HepG2 (cell line): ENCODE measurements at regions not wholly inside any gene's neighbourhood (a gene's known extent, or its start where the extent isn't known, plus 50 kb on each side); places are given as distances from the start of the nearest gene placed in this dataset.

Experiments
- ATAC-seq: fragments of 200-7000 bp; cut with Tn5 transposase; 3 replicates; pipeline ENCODE4 v1.9.1; 2020; ENCODE audit warnings: mild to moderate bottlenecking, moderate library complexity
- BruUV-seq: library from RNA; stranded (reverse); fragments of 400-500 nt; replicated peaks from 2 replicates; lab custom pipeline; 2021; lab: Mats Ljungman, UMichigan
- CTCF ChIA-PET: fragments of 300-600 bp; formaldehyde crosslinking; extraction: SDS; loops from one replicate; lab custom pipeline; 2021; ENCODE audit warnings: low total read pairs, inconsistent platforms, low intra/inter-chr PET ratio; lab: Yijun Ruan, JAX
- POLR2A ChIA-PET: fragments of 350-600 bp; sonication (Branson Sonifier 250); formaldehyde crosslinking; loops from one replicate; lab custom pipeline; 2020; ENCODE audit warnings: antibody characterized with exemption, inconsistent platforms; lab: Yijun Ruan, JAX
- DNase-seq: peaks from one replicate; pipeline ENCODE4 v3.0.0-alpha.2; 2015; ENCODE audit warnings: low spot score
- FAIRE-seq: peaks from 3 replicates; lab custom pipeline; 2011; peaks lifted over from hg19 to GRCh38; lab: Jason Lieb, UNC
- H2AFZ ChIP-seq: one replicate; pipeline ENCODE4 v1.6.1; 2011; ENCODE audit warnings: low read length, inconsistent platforms
- H3K27ac ChIP-seq: fragments of 300-600 bp; 3 replicates; pipeline ENCODE4 v1.8.0; 2011; ENCODE audit warnings: mixed run types, mild to moderate bottlenecking, mixed read lengths, low read length, inconsistent platforms; ENCODE audit not compliant: insufficient read depth; ENCODE audit errors: extremely low read length
- H3K27me3 ChIP-seq, 2 experiments: fragments of 200-600 bp in 1 of 2; 2 replicates in 1 of 2; 3 replicates in 1 of 2; pipeline versions ENCODE4 v1.6.0 to v1.8.0; 2011; ENCODE audit warnings: low read length in 2 of 2, mild to moderate bottlenecking in 2 of 2, moderate library complexity in 2 of 2, inconsistent platforms in 1 of 2; ENCODE audit not compliant: insufficient read depth in 2 of 2, control insufficient read depth in 1 of 2
- H3K36me3 ChIP-seq, 2 experiments: fragments of 200-600 bp in 1 of 2; replicated peaks in 1 of 2; 2 replicates in 1 of 2; 3 replicates in 1 of 2; pipeline versions ENCODE4 v1.5.1 to v1.8.0; 2011; ENCODE audit warnings: low read length in 2 of 2, inconsistent platforms in 1 of 2; ENCODE audit not compliant: insufficient read depth in 2 of 2, control insufficient read depth in 1 of 2
- H3K4me1 ChIP-seq: 2 replicates; pipeline ENCODE4 v1.5.1; 2012; ENCODE audit warnings: low read length, inconsistent platforms; ENCODE audit not compliant: insufficient read depth
- H3K4me2 ChIP-seq: 2 replicates; pipeline ENCODE4 v1.6.0; 2011; ENCODE audit warnings: low read depth, low read length, inconsistent platforms
- H3K4me3 ChIP-seq, 3 experiments: fragments of 200-600 bp in 1 of 3; sonication (generic), shearing (Covaris generic) in 1 of 3; replicated peaks in 1 of 3; 2 replicates each; pipeline ENCODE4 v1.5.1; 2011 to 2016; ENCODE audit warnings: low read length in 3 of 3, inconsistent platforms in 2 of 3, low read depth in 2 of 3, mild to moderate bottlenecking in 2 of 3, control low read depth in 1 of 3, mixed read lengths in 1 of 3; ENCODE audit not compliant: insufficient read depth in 1 of 3
- H3K79me2 ChIP-seq: one replicate; pipeline ENCODE4 v1.6.1; 2011; ENCODE audit warnings: low read length, inconsistent platforms; ENCODE audit not compliant: insufficient read depth
- H3K9ac ChIP-seq: 2 replicates; pipeline ENCODE4 v1.6.0; 2011; ENCODE audit warnings: mild to moderate bottlenecking, low read depth, low read length, inconsistent platforms; ENCODE audit not compliant: insufficient read depth
- H3K9me3 ChIP-seq: 2 replicates; pipeline ENCODE4 v1.5.1; 2012; ENCODE audit warnings: mild to moderate bottlenecking, low read length
- H4K20me1 ChIP-seq: 2 replicates; pipeline ENCODE4 v1.6.0; 2011; ENCODE audit warnings: inconsistent platforms, mild to moderate bottlenecking, low read length, moderate library complexity; ENCODE audit not compliant: insufficient read depth
- ARID2 ChIP-seq: sonication (generic); formaldehyde crosslinking; IDR thresholded peaks from 2 replicates; pipeline ENCODE4 v1.8.1; 2022; ENCODE audit warnings: mild to moderate bottlenecking, missing genetic modification reagents, borderline replicate concordance
- CENPX ChIP-seq: sonication (generic); formaldehyde crosslinking; IDR thresholded peaks from 2 replicates; pipeline ENCODE4 v1.9.0; 2021; ENCODE audit warnings: mild to moderate bottlenecking, missing genetic modification reagents, moderate library complexity
- DNMT3B ChIP-seq: conservative IDR thresholded peaks from 2 replicates; pipeline ENCODE4 v1.6.1; 2016; ENCODE audit warnings: missing biosample characterization, control low read depth
- JARID2 ChIP-seq: sonication (generic); formaldehyde crosslinking; IDR thresholded peaks from 2 replicates; pipeline ENCODE4 v1.8.1; 2023; ENCODE audit warnings: missing genetic modification reagents, inconsistent platforms; ENCODE audit not compliant: insufficient replicate concordance
- POGZ ChIP-seq: sonication (generic); formaldehyde crosslinking; IDR thresholded peaks from 2 replicates; pipeline ENCODE4 v1.4.0; 2020; ENCODE audit warnings: mild to moderate bottlenecking, missing genetic modification reagents
- SMAD3 ChIP-seq: sonication (generic); formaldehyde crosslinking; IDR thresholded peaks from 2 replicates; pipeline ENCODE4 v1.4.0; 2020; ENCODE audit warnings: missing genetic modification reagents
- YEATS4 ChIP-seq: sonication (generic); formaldehyde crosslinking; IDR thresholded peaks from 2 replicates; pipeline ENCODE4 v1.4.0; 2020; ENCODE audit warnings: missing genetic modification reagents, borderline replicate concordance
- ZFP36L2 ChIP-seq: sonication (generic); formaldehyde crosslinking; IDR thresholded peaks from 2 replicates; pipeline ENCODE4 v1.4.0; 2020; ENCODE audit warnings: missing genetic modification reagents
- ZNF562 ChIP-seq: sonication (generic); formaldehyde crosslinking; IDR thresholded peaks from 2 replicates; pipeline ENCODE4 v1.8.0; 2022; ENCODE audit warnings: missing genetic modification reagents, borderline replicate concordance
- ZNF674 ChIP-seq: sonication (generic); formaldehyde crosslinking; IDR thresholded peaks from 2 replicates; pipeline ENCODE4 v1.5.0; 2020; ENCODE audit warnings: low read depth, mild to moderate bottlenecking, missing genetic modification reagents
- WGBS: methylation state at CpG from one replicate; pipeline ENCODE4 v1.1.6; 2017; ENCODE audit warnings: low lambda C conversion rate; 5-methylcytosine and 5-hydroxymethylcytosine counted together
- in situ Hi-C: cut with HindIII; loops from 2 replicates; pipeline ENCODE4 v1.10.0; 2017; ENCODE audit warnings: low pct_unique_long_range_greater_than_20kb; ENCODE audit not compliant: extremely low pct_ligation_motif_present
- intact Hi-C: fragments of 100-400 bp; cut with micrococcal nuclease; formaldehyde crosslinking; loops from one replicate; pipeline ENCODE4 v1.10.0; 2022; ENCODE audit not compliant: unreplicated experiment

- 0 out of 2 replicates have a peak, but pooled peaks cover 6% of the 10 kb centered on the region for H4K20me1 ChIP-seq
- peaks cover 4% of the 10 kb centered on the region for H3K79me2 ChIP-seq
- DNase-seq, result no peak
- ChIA-PET POLR2A (no interaction called here), CTCF (no interaction called here)
- H3K4me3 ChIP-seq, result no peak overlapping the region
- TF ChIP-seq YEATS4 (CRISPR knock-in tag), result no peak
- intact Hi-C loops (no loop called here), in situ Hi-C loops (no loop called here)
- H3K27ac ChIP-seq, result no peak overlapping the region
- ATAC-seq, result no peak
- H3K4me2 ChIP-seq, result no peak overlapping the region
- no TSS peak for BruUV-seq
- no peak overlapping the region for H2AFZ ChIP-seq
- no peak for FAIRE-seq
- H3K36me3 ChIP-seq, result peaks cover 3% of the 10 kb centered on the region in 2 experiments; a peak in 3 of 5 replicates
- H3K9me3 ChIP-seq, result no peaks in the 10 kb centered on the region
- peaks cover 17% of the 10 kb centered on the region for H3K4me1 ChIP-seq
- no peaks in the 10 kb centered on the region for H3K27me3 ChIP-seq
- H3K9ac ChIP-seq, result no peak overlapping the region
- over 99% methylated on average over 6 of the region's 6 CpGs for WGBS
Observed at GRCh38 chr19:34313188-34313587, 51.8 kb upstream of the GPI start.

DNA sequence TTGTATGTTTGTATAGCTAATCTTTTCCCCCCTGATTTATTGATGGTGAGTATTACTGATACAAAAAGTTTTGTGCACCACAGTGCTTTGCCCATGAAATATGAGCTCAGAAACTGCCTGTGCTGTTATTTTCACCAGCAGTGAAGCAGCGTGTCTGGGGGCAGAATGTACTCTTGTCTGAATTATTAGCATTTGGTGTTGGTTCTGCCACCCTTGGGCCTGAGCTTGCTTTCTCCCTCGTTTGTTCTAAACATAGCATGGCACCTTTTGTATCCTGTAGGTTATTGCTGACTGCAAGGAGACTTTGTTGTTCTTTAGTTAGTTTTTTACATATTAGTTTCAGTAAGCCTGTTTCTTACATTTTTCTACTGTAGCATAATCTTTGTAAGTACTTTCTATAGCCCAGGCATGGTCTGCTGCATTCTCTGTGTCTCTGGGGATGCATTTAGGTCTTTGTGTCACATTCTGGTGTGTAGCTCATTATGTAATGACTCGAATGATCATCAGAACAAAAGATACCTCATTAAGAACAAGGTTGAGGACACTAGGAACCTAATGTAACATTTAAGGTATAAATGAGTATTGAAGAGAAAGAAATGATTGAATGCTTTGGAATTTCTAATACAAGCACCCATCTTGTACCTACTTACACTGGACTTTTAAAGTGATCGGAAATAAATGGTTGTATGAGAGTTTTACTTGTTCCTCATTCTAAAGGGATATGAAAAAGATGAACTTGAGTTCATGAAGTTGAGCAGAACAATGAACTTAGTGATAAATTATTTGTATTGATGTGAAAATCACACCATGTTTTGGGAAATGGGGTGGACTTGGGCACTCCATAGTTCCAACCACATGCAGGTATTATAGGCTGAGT, 50.3 kb upstream of the GPI start:
- WGBS, result 93% methylated on average over 4 of the region's 4 CpGs
- DNase-seq (no peak), FAIRE-seq (no peak), ATAC-seq (no peak)
- TF ChIP-seq SMAD3, result no peak
- TF ChIP-seq POGZ (CRISPR knock-in tag), result no peak
- no peak for TF ChIP-seq CENPX (CRISPR knock-in tag)
- TF ChIP-seq ZFP36L2, result no peak
- TF ChIP-seq DNMT3B, result no peak
- TF ChIP-seq ZNF674 (CRISPR knock-in tag), result no peak
- no peak for TF ChIP-seq JARID2 (CRISPR knock-in tag)
- TF ChIP-seq ARID2 (CRISPR knock-in tag), result no peak
- no peak for TF ChIP-seq ZNF562
- Histone ChIP-seq H3K9me3 (no peaks in the 10 kb centered on the region), H3K4me3 (no peak overlapping the region), H2AFZ (no peak overlapping the region), H4K20me1 (0 out of 2 replicates have a peak, but pooled peaks cover 6% of the 10 kb centered on the region), H3K4me1 (peaks cover 13% of the 10 kb centered on the region), H3K36me3 (peaks cover 2 to 3% of the 10 kb centered on the region in 2 experiments; a peak in 2 of 5 replicates), H3K27ac (no peak overlapping the region), H3K9ac (no peak overlapping the region), H3K79me2 (peaks cover 4% of the 10 kb centered on the region), H3K4me2 (no peak overlapping the region), H3K27me3 (no peaks in the 10 kb centered on the region)
- no TSS peak for BruUV-seq
- intact Hi-C loops, result no loop called here
- in situ Hi-C loops, result no loop called here
- ChIA-PET CTCF (no interaction called here), POLR2A (no interaction called here)
